CD1c-positive myeloid dendritic cell (primary cell): ENCODE measurements at regions not wholly inside any gene's neighbourhood (a gene's known extent, or its start where the extent isn't known, plus 50 kb on each side); places are given as distances from the start of the nearest gene placed in this dataset.

Source experiments
- DNase-seq: peaks from one replicate; pipeline ENCODE4 v3.0.0-alpha.2; 2016; ENCODE audit errors: extremely low spot score

DNA sequence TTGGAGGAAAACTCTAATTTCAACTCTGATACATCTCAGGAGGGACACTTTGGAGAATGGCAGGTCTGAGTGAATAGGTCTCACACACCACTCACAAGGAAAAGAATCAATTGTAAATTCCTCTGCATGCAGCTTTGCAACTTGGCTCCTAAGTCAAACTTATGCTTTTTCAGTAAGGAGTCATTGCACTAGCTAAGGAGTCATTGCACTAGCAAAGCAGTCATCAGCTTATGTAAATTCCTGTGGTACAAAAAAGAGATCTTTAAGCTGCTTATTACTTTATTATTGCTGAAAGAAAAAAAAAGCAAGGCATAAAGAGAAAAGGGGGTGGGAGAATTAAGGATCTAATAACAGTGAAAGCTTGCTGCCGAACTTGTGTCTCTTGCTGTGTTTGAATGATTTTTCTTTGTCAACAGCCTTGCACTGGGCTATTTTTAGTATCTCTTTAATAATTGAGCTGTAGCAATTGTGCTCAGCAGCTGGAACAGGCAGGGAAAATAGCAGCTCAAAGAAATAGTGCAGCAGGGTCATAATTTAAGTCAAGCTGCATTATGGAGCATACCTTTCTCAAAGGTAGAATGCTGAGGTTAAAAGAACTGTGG is 154.3 kb upstream of the ARPP21 start:
- DNase-seq: no peak

DNA sequence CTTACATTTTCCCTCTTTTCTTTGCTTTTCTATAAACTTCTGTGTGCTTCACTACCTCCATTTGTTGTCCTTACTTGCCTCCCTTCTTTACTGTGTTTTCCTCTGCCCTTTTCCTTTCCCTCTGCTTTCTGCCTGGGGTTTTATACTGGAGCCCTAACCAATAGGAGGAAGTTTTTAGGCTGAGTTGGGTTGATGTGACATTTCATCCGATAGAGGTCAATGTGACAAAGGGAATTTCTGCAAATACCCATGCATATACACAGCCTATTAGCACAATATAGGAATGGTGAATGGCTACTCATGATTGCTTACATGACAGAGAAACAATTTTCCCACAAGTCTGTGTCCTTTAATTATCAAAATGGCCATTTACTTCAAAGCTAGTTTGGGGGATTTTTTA is 153.0 kb upstream of the ARPP21 start:
- DNase-seq: no peak

DNA sequence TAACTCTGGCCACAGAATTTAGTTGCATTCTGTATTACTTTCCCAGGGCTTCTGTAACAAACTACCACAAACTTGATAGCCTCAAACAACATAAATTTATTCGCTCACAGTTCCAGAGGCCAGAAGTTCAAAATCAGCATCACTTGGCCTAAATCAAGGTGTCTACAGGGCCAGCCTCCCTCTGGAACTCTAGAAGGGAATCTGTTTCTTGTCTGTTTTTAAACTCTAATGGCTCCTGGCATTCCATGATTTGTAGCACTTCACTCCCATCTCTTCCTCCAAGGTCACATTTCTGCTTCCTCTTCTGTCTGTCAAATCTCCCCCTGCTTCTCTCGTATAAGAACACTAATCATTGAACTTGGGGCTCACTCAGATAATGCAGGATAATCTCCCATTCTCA is 151.9 kb upstream of the ARPP21 start:
- DNase-seq: no peak

DNA sequence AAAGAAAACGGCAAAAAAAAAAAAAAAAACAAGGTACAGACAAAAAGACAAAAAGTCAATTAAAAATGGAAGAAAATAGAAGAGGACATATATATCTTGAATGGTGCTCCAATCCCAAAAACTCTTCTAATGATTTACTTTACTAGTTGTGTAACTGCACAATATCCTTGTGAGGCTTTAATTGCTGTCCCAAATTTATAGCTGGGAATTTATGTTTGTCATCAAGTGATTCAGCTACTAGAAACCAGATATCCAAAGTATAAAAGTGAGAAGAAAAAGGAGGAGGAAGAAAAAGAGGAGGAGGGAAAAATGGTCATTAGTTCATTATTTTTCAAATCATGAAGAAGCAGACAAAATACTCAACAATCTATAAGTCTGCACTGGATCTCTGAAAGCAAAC is 150.8 kb upstream of the ARPP21 start:
- no peak for DNase-seq

DNA sequence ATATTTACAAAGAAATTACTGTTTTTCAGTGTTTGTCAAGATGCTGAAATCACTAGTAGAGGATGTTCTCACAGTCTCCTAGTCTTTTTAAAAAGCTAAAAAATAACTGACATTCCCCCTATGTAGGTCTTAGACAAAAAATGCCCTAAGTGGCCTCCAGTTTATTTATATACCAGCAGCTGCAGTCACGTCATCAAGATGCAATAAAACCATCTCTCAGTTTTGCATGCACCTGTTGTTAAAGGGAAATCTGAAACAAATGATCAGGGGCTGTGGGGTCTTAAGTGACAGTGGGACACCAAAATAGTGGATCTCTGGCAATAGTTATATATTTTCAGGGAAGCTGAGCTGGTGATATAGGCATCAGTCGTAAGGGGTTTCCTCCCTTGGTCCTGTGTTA is 146.5 kb upstream of the ARPP21 start:
- DNase-seq: no peak

DNA sequence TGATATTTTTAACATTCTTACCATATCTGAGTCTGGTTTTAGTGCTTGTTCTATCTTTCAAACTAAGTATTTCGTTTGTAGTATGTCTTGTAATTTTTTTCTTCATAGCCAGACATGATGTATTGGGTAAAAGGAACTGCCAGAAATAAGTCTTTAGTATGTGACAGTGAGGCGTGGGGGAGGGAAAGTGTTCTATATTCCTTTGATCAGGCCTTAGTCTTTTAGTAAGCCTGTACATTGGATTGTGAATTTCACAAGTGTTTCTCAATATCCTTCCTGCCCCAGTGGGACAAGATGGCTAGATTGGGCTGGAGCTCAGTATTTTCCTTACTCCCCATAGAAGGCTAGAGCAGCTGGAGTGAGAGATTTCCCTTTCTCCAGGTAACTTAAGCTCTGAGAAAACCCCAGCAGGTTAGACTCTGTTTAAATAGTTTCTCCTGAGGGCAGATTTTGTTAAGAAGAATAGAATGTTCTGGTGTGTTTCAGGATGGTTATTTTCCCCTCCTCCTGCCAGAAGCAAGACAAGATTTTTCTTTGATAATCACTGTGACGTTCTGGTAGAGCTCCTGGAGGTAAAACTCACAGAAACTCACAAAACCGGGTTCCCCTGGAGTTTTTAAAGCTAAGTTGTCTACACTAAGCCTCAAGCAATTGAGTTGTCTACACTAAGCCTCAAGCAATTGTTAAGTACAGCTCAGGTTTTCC is 140.7 kb upstream of the ARPP21 start:
- no peak for DNase-seq

DNA sequence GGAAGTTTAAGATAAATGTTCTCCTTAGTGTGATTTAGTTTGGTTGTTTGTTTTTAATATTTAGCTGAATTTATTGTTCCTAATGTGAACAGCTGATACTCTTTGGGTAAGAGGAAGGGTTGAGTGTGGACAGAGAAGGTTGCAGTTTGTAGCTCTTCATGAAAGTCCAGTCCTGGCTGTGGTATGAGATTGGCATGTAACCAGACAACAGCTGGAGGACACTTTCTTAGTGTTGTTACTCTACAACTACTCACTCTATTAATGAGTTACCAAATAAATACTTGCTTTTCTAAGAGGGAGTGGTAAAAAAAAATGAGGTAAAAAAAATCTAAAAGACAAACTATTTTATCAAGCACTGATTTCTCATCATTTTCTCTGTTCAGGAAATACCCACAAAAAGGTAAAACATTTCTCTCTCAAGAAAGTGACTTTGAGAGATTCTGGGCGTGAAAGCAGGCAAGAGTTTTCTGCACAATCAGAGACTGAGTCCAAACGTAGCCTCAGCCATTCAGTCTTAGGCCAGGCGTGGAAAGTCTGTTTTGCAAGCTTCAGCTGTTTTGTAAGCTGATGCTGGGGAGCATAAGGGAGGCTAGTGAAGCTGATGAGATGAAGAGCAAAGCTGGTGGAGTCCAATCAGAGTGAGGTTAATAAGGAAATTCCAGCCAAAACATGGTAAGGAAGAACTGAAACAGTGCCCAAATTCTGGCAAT is 138.5 kb upstream of the ARPP21 start:
- no peak for DNase-seq

DNA sequence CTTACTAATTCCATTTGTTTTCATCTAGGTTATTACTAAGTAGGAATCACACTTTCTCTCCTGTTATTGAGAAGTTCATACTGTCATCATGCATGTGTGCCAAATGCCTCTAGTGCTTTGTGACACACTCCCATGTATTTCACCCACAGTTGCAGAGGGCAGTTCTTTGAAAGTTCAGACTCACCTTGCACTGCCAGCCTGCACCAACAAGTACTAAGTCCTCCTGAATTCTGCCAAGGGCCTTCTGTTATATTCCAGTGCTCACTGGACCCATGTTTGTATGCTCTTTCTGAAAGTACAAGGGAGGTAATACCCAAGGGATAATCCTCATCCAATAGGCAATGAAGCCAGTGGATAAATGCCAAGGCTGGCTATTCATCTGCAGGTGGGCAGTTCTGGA is 136.6 kb upstream of the ARPP21 start:
- DNase-seq: no peak

DNA sequence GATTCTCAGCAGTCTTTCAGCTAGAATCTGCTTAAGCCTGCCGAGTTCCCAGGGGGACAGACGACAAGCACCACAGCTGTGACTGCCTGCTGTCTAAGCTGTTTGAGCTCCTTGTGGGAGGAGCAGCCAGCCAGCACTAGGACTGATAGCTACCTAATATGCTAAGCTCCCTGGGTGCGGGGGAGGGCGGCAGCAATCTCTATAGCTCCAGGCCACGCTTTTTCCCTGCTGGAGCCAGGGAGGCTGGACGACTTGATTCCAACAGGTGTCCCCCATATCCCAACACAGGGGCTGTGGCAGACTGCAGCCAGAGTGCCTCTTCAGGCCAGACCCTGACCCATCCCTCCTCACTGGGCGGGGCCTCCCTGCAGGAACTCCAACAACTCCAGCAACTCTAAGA is 134.1 kb upstream of the ARPP21 start:
- no peak for DNase-seq

DNA sequence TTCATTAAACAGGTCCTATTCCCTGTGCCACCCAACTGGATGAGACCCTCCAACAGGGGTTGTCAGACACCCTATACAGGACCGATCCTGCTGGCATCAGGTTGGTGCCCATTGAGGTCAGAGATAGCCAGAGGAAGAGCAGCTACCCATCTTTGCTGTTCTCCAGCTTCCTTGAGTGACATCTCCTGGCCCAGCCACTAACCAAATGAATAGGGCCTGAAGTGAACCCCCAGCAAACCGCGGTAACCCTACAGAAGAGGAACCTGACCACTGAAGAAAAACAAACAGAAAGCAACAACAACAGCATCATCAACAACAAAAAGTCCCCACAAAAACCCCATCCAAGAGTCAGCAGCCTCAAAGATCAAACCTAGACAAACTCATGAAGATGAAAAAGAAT is 133.6 kb upstream of the ARPP21 start:
- DNase-seq: no peak

DNA sequence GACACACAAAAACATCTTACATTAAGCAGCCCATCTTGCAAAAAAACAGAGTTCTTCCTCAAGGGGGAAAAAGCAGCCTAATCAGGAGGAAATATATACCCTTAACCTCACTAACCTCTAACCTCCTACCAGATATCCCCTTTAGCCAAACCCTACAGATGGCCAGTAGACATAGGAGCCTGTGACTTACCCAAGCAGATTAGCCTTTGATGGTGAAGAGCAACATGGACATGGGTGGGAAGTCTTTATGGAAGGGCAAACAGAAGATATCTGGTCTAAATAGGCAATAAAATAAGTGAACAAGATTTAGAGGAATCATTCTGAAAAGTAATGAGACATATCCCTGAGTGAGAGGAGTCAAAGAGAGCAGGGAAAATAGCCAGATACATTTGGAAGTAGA is 119.4 kb upstream of the ARPP21 start:
- DNase-seq: no peak

DNA sequence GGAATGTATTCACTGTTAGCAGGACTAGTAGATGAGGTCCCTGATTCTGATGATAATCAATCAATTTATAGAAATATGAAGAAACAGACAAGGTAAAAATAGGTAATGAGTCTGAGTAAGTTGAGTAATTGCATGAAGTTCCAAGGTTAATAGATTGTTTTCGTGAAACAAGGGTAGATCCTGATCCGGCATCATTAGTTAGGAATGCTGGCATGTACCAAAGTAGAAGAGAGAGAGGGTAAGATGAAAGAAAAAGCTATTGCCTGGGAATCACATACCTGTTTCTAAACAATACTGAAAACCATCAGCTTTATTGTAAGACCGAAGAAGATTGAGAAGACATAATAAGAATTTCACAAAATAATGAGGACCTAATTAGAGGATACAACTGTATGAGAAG is 118.1 kb upstream of the ARPP21 start:
- DNase-seq: no peak

DNA sequence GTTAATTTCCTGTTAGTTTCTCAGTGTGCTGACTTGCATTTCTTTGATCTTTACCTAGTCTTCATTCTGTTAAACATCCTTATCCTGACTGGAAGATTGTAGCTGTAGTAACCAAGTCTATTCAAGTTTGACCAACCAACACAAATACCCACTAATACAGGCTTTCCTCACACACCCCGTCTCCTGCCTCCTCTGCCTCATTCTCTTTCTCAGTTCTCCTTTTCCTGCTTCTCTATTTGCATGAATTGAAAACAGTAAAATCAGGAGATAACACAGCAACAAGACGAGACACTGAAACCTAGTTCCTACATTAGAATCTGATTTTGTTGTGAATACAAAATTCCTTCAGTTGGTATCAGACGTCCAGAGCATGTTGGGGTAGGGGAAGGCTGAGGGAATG is 116.9 kb upstream of the ARPP21 start:
- no peak for DNase-seq

DNA sequence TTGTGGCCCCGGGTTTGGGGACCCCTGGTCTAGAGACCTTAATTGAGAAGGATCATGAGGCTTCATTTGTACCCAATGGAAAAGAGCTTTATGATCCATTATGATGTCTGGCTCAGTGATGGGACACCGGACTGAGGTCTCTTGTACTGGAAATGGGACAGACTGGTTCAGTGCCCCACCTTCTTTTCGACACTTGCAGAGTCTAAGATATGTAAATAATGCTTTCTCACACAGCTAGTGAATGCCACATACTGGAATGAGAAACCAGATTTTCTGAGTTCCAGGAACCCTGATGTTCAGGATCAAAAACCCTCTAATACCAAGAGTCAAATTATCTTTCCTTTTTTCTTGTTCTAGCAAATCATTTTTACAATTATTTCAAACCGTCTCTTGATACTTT is 116.3 kb upstream of the ARPP21 start:
- DNase-seq: no peak

DNA sequence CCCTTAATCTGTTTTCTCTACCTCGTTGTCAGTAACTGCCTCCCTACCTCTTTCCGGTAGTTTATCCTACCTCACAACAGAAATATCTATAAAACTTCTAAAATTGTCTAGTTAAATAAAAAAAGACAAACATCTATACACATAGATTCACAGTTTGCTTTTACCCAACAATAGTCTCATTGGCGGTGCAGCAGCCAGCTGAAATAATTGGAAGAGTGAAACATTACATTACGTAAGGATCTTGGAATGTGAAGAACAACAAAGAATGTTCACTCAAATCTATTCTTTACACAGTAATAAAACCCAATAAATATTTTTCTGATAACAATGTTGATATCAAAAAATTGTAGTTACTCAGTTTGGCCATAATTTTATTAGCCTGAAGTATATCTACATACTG is 115.5 kb upstream of the ARPP21 start:
- DNase-seq: no peak

DNA sequence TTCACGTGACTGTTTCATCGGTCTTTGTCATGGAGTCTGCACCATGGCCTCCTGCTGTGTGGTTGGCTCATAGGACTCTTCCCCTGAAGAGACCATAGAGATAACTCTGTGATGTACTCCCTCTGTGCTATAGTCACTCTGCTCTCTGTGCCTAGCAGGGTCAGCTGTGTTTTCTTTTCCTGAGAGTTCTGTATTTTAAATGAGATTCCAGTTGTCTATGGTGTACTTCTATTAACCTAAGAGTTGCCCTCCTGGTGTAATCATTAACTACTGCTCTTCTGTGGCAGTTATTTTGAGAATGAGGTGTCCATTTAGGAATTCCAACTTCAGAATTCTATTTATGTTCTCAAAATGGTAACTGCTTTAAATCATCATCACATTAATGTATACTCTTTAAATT is 114.5 kb upstream of the ARPP21 start:
- DNase-seq: no peak

DNA sequence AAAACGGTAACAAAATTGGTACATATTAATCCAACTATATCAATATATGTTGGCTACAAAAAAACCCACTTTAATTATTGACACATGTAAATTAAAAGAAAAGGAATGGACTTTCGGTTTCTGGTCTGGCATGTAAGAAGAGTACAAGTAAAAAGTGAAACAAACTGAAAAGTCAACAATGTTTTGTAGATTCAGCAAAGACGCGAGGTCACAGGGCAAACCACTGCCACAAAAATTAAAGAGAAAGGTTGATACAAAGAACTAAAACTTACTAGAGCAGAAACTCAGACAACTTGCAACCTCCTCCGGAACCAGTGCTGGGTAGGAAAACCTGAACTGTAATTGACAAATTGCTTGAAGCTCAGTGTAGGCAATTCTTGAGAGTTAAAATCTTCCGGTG is 110.6 kb upstream of the ARPP21 start:
- no peak for DNase-seq

DNA sequence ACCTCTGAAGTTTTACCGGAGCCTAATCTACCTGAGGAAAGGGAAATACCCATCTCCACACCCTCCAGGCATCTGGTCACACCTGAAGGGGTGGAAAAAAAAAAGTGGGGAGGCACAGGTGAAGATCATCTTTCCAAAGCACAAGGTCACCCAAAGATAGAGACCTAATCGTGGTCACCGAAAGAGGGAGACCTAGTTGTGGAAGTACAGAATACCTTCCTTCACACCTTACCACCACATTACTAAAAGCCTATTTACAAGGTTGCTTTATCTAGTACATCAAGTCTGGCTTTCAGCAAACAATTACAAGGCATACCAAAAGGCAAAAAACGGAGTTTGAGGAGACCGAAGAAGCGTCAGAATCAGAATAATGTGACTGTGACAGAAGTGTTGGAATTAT is 110.0 kb upstream of the ARPP21 start:
- no peak for DNase-seq

DNA sequence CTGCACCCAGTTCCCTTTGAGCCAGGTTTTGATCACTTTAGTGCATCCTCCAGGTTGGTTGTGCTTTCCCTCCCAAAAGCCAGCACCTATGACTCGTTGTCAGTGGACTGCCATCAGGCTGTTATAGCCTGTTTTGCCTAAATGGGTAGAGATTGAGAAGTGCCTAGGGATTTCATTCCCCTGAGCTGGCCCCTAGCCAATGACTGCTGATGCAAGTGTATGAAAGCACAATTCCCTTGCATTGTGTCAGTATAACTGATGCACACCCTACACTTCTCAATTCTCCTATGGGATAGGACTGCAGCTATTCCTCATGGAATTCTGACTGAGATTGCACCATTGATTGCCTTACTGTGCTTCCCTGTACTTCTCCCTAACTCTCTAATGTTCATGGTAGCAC is 102.1 kb upstream of the ARPP21 start:
- no peak for DNase-seq

DNA sequence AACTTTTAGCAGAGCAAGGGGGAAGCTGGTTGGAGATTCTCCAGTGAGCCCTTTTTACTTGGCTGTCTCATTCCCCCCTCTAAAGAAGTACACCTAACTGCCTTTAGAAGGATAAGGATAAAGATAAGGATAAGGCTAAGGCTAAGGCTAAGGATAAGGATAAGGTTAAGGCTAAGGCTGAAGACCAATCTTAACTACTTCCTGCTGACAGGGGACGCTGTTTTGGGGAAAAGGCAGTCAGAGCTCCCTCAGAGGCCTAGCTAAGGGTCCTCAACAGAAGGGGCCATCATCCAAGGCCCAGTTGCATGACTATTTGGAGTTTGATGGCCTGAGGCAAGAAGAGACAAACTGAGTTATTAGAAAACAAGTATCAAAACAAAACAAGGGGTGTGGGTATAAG is 94.3 kb upstream of the ARPP21 start:
- no peak for DNase-seq

DNA sequence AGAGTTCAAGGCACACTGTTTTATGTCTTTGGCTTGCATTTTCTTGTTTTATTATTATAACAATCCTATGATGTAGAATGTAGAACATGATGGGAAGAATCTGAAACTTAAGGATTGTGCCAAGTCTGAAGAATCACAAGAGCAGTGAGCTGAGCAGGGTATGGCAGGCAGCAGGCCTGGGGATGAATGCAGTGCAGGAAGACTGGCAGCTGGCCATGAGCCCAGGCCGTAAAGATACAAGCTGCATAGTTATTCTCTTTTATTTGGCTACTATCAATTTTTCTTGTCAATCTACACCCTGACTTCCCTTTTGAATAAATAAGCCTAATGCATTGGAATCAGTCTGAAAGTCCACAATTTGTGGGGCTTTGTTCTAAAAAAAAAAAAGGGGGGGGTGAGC is 89.6 kb upstream of the ARPP21 start:
- no peak for DNase-seq

DNA sequence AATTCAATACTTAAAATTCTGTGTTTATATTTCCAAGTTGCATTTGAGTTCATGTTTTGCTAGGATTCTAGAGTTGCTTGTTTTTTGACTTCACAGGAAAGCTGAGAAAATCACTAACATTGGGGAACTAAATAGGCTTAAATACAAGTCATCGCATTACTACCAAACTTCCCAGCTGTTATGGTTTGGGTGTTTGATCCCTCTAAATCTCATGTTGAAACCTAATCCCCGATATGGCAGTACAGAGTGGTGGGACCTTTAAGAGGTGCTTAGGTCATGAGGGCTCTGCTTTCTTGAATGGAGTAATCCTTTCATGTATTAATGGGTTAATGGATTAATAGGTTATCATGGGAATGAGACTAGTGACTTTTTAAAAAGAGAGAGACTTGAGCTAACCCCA is 77.2 kb upstream of the ARPP21 start:
- DNase-seq: no peak

DNA sequence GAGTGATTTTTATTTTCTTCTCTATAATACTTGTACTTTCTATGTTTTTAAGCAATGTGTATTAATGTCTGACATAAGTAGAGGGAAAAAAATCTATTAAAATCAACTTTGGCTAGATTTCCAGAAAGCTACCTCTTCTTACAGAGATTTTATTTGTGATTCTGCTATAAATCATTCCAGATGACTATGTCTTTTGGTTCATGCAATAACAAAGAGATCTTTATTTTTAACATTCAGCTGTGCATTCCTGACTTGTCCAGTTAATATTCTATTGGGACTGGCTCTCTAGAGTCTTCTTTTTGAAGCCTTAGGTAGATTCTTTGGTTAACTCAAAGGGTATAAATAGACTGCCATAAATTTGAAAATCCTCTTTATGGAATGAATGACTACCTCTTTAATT is 74.3 kb upstream of the ARPP21 start:
- no peak for DNase-seq
